GM12872 (cell line): ENCODE measurements at regions not wholly inside any gene's neighbourhood (a gene's known extent, or its start where the extent isn't known, plus 50 kb on each side); places are given as distances from the start of the nearest gene placed in this dataset.

Source experiments
- TF ChIP-seq, protein P1 (sequence below): IDR thresholded peaks from 3 replicates; pipeline ENCODE4 v1.5.1; 2011; ENCODE audit warnings: low read depth, mild to moderate bottlenecking, low read length, moderate library complexity; ENCODE audit not compliant: insufficient read depth

DNA sequence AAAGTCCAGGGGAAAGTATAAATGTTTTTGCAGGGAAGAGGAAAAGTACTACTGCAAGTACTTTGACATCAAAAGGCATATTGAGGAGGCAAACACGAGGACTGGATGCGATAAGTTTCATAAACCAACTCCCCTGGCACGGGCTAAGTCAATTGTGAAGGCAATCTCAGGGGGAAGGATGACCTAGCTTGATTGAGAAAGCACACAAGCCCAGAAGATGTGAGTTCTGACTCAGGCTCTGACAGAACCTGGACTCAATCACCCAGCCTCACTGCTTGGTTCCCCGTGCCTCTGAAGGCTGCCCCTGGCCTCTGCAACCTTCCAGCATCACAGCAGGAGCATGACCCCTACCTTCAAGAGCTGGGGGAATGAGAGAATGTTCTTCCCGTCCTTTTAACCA, 93.2 kb upstream of the ZNF438 start:
- TF ChIP-seq, protein P1, sequence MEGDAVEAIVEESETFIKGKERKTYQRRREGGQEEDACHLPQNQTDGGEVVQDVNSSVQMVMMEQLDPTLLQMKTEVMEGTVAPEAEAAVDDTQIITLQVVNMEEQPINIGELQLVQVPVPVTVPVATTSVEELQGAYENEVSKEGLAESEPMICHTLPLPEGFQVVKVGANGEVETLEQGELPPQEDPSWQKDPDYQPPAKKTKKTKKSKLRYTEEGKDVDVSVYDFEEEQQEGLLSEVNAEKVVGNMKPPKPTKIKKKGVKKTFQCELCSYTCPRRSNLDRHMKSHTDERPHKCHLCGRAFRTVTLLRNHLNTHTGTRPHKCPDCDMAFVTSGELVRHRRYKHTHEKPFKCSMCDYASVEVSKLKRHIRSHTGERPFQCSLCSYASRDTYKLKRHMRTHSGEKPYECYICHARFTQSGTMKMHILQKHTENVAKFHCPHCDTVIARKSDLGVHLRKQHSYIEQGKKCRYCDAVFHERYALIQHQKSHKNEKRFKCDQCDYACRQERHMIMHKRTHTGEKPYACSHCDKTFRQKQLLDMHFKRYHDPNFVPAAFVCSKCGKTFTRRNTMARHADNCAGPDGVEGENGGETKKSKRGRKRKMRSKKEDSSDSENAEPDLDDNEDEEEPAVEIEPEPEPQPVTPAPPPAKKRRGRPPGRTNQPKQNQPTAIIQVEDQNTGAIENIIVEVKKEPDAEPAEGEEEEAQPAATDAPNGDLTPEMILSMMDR = no peak

- TF ChIP-seq, protein P1 = no peak
Observed at GRCh38 chr10:31125789-31126188, 94.1 kb upstream of the ZNF438 start.

- TF ChIP-seq, protein P1 = no peak
Observed at GRCh38 chr10:31126593-31126992, 94.9 kb upstream of the ZNF438 start.

DNA sequence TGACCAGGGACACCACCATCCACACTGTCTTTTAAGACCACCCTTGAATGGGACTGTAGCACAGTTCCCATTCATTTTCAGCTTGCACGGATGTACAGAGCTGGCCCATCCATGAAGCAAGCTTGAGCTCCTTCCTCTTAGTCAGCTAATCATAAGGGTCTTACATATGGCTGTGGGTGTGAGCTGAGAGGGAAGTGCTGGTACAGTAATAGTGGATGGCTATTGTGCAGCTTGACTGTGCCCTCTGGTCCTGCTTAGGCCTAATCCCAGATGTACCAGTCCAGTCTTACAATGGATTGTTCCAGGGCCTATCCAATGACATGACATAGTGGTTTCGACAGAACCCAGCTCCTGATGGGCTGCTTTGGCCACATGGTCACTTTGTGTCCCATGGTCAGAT, 96.9 kb upstream of the ZNF438 start:
- TF ChIP-seq, protein P1 = no peak

DNA sequence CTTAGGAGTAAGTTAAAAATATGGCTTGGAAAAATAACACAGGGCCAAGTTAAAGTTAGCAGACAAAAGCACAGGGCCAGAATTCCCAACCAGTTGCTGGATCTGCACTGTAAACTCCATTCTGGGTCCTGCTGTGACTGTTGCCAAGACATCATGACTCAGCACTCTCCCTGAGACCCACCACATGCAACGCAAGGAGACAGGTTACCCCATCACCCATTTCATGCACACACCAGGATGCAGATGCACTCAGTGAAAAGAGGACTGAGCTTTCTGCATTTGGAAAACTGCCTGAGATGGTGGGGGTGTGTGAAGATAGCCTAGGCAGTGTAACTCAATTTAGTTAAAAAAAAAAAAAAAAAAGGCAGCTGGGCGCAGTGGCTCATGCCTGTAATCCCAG, 97.6 kb upstream of the ZNF438 start:
- TF ChIP-seq, protein P1 = no peak

DNA sequence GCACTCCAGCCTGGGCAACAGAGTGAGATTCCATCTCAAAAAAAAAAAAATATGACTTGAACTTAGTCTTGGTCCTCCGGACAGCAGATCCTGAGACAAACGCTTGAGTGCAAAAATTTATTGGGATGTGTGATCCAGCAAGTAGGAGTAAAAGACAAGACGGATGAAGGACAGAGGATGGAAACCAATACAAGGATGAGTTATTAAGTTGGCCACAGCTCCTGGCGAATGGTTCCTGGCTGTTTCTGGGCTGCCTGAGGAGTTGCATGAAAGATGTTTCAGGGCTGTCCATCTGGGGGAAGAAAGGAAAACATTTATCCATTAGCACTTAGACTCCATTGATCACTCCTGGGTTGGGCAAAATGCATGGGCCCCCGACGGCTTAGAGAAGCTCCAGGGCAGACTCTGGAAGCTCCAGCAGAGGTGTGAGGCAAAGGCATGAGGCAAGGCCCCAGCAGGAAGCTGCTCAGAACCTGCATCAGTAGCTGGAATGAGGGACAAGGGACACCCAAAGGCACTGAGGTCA, 98.3 kb upstream of the ZNF438 start:
- TF ChIP-seq, protein P1 = no peak

DNA sequence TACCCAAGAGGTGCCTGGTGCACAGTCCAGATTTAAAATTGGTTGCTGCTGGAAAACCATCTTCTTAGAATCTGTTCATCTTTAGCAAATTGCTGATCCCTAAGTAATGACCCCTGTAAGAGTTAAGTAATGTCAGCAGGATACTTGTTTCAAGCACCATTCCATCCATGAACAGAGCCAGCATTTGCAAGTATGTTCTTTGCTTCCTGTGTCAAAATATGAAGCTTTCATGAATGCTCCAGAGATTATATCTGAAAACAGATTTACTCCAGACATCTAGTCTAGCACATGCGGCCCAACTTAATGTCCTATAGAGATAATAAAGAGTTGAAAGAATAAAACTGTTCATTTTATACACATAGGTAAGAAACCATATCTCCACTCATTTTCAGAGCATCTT, 98.7 kb upstream of the ZNF438 start:
- TF ChIP-seq, protein P1 = no peak
